ENCODE measurements at regions not wholly inside any gene's neighbourhood (a gene's known extent, or its start where the extent isn't known, plus 50 kb on each side); places are given as distances from the start of the nearest gene placed in this dataset.
"Not testable (repeated sequence)": the region's sequence is repeated elsewhere in the genome, so short reads cannot be mapped to it uniquely, and the experiment has no call there.

DNA sequence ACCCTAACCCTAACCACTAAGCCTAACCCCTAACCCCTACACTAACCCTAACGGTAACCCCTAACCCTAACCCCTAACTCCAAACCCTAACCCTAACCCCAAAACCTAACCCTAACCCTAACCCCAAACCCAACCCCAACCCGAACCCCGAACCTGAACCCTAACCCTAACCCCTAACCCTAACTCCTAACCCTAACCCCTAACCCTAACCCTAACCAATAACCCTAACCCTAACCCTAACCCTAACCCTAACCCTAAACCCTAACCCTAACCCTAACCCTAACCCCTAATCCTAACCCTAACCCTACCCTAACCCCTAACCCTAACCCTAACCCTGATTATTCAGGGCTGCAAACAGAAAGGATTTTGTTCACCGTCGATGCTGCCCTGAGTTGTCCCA, 144.6 kb upstream of the DUSP22 start:
- DNase-seq = not testable (repeated sequence)

DNA sequence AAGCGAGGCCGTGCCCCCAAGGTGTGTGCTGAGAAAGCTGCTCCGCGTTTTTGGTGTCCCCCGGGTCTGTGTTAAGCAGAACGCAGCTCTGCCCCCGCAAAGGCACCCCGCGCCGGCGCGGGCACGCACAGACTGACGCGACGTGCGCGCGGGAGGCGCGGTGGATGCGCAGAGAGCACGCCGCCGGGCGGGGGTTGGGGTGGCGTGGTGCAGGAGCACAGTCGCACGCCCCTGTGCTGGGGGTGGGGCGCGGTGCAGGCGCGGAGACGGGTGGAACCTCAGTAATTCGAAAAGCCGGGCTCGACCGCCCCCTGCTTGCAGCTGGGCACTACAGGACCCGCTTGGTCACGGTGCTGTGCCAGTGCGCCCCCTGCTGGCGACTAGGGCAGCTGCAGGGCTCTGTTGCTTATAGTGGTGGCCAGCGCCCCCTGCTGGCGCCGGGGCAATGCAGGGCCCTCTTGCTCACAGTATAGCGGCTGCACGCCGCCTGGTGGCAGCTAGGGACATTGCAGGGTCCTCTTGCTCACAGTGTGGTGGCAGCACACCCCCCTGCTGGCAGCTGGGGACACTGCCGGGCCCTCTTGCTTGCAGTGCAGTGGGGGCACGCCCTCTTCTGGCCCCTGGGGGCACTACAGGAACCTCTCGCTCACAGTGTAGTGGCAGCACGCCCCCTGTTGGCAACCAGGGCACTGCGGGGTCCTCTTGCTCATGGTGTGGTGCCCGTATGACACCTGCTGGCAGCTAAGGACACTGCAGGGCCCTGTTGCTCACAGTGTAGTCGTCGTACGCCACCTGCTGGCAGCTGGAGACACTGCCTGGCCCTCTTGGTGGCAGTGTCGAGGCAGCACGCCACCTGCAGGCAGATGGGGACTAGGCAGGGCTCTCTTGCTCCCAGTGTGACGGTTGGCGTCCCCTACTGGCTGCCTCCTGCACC, 144.0 kb upstream of the DUSP22 start:
- DNase-seq = not testable (repeated sequence)

DNA sequence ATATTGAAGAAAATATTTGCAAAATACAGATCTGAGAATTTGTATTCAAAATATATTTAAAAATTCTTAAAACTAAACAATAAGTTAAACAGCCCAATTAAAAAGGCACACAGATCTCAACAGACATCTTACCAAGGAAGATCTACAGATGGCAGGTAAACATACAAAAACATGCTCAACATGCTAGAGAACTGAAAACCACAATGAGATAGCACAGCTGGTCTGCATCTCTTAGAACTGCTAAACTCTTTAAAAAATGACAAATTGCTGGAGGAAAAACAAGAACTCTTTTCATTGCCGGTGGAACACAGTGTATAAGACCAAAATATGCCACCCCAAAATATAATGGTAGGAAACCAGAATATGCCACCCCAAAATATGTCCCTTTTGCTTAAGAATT, 142.1 kb upstream of the DUSP22 start:
- not testable (repeated sequence) for DNase-seq

DNA sequence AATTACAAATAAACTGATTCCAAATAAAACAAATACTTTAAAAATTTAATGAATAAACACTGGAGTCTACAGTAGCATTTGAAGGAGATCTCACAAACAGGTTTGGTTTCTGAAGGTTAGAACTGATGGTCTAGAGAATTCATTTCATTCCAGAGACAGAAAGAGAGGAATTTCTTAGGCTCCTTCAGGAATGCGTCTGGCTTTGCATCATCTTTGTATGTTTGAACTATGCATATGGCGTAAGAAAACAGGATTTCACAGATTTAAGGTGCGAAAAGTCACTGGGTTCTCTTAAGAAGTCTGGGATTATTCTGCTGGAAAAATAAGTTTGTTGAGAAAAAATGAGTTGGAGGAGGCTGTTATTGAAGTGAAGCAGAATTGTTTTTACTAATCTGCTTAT, 139.9 kb upstream of the DUSP22 start:
- not testable (repeated sequence) for DNase-seq

DNA sequence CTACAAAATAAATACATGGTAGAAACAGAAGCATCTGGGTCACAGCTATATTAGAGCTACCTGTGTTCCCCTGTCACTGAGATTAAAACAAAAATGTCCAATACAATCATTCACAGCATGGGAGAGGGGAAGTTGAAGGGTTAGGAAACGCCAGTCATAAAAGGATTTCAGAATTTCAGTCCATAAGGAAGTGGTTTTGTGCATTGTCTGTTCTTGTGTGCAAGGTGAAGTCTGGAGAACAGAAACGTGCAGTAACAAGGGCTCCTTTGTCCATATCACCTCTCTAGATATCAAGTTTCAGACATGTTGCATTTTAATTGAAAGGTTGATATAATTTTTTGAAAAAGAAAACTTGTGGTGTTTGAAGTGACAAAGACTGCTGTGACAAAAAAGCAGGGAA, 139.3 kb upstream of the DUSP22 start:
- DNase-seq = not testable (repeated sequence)

DNA sequence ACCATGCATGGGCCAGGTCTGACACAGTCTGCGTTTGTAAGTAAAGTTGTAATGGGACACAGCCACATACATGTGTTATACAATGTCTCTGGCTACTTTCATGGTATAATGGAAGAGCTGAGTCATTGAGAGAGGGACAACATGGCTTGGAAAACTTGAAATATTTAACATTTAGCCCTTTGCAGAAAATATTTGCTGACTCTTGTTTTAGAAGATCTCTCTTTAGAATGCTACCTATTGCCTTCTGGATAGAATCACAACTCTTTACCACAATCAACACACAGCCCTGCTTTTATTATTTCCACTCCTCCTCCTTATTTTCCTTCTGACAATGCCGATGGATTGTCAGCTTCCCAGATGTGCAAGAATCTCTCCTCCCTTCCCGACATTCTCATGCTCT, 138.4 kb upstream of the DUSP22 start:
- not testable (repeated sequence) for DNase-seq

DNA sequence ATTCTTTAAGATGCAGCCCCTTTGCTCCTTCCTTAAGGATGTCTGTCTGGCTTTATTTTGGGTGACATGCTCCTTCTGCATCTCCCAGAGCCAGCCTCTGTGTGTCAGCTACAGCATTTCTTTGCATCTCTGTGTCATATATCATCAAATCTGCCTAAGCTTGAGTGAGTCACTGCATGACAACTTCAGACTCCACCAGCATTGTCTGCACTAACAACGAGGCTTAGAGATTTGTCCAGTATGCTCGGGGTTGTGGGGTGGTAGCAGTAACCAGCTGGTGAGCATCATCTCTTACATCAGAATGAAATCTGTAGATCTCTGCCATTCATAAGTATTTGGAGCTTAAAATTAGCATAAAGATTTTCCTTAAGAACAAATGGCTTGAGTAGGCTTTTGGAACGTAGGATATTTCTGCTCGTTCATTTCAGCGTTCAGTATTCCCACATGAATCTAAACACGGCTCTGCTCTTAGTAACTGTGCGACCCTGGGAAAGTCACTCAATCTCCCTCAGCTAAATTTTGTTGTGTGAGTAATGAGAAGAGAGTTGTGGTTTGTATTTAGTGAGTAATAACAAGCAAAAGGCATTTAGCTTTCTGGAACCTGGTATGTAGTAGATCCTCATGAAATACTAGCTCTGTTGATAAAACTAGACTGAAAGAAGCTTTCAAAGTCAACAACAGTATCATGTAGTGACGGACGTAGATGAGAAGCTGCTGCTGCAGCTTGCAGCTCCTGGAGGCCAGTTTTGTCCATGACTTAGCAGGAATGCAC, 137.8 kb upstream of the DUSP22 start:
- DNase-seq = not testable (repeated sequence)

DNA sequence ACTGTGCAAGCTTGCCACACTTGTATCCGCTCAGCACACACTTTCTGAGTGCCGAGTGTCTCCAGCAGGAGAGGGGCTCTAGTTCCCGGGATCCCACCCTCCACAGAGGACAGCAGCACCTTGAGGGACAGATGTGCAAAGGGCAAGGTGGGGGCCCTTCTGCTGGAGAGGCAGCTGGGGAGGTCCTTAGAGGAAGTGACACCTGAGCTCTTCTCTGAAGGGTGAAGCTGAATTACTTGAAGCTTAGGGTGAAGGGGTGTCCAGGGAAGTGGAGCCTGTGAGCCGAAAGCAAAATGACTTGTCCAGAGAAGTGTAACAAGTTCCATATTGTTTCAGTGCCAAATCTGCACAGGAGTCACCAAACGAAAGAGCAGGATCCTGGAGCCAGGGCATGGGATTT, 136.3 kb upstream of the DUSP22 start:
- no peak for DNase-seq

DNA sequence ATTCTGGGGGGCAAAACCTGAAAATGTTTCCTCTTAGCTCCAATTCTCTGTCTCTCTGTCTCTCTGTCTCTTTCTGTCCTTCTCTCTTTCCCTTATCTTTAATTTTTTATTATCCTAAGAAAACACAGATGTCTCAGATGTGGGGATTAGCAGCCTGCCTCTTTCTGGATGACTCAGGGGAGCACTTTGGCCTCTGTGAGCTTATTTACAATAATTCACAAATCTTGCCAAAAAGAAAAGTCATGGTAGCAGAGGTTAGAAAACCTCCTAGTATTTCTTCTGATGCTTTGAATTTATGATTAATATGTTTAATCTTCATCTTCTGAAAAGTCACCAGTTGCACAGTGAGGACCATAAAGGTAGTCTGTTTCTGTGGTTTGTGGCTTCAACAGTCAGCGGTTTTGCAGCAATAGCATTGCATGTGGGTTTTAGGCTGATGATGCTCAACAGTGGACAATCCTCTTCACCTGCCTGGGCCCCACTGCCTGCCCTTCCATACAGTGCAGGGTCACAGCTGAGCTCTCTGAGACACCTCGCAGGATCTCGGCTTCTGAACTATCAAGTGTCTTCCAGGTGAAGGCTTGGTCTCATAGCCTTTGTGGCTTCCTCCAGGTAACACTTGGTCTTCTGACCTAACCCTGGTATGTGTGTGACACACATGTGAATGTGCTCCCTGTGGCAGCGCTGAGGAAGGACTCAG, 135.7 kb upstream of the DUSP22 start:
- not testable (repeated sequence) for DNase-seq

DNA sequence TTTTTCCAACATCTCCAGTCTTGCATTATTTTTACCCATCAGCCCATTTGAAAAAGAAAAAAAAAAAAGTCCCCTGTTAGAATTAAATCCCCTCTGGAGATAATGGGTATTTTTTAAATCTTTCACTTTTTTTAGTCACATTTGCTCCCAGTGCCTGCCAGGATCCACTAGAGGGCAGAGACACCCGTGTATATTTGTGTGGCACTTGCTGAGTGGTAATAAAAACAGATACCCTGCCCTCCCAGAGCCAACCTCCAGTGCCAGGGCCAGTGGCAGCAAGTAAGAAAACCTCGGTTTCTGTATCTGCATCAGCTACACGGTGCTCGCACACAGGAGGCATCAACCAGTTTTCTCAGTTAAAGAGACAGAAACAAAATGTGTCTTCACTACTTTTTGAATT, 135.1 kb upstream of the DUSP22 start:
- DNase-seq = not testable (repeated sequence)

DNA sequence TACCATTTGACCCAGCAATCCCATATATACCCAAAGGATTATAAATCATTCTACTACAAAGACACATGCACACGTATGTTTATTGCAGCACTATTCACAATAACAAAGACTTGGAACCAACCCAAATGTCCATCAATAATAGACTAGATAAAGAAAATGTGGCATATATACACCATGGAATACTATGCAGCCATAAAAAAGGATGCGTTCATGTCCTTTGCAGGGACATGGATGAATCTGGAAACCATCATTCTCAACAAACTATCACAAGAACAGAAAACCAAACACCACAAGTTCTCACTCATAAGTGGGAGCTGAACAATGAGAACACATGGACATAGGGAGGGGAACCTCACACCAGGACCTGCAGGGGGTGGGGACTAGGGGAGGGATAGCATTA, 130.6 kb upstream of the DUSP22 start:
- not testable (repeated sequence) for DNase-seq

DNA sequence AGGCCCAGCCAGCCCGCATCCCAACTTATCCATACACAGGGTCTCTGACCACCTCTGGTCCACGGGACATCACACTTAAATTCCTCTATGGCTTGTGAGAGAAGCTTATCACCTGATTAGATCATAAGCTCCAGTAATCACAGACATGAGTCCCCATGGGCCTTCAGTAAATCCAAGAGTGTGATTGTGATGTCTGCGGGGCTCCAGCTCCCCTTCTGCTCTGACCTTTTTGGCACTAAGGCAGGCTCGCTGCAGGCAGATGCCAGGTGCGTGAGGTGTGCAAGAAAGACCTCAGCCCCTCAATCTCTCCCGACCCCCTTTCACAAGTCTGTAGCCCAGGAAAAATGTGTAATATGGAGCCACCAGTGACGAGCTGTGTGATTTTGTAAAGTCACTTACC, 127.6 kb upstream of the DUSP22 start:
- no peak for DNase-seq

DNA sequence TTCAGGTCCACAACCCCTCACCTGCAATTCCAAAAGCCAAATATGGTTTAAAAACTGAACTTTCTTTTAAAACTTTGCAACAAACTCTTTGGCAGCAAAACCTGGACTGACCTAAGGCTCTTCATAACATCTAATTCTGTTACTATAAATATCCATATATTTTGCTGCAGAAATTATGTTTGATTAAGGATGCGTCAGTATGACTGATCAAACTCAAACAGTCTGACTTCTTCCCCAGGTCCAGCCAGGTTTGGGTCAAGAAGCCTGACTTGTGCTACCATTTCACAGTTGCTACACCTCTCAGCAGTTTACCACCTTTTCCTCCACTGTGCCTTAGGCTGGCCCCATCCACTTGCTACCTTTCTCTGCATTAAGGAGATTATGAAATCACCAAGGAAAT, 127.0 kb upstream of the DUSP22 start:
- DNase-seq = no peak

DNA sequence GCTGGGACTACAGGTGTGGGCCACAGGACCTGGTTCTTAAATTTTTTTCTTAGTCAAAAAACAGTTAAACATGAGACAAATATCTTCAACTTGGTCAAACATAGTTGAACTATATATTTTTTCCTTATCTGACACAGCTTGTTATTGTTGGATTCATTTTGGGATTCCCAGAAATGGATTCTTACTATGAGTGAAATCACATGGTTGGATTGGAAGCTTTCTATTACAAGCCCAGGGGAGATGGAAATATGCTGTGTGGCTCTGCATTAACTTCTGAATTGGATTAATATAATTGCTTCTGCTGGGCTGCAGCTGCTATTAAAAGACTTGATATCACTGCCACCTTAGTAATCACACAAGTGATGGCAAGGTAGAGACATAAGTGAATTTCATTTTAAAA, 126.4 kb upstream of the DUSP22 start:
- DNase-seq = no peak

DNA sequence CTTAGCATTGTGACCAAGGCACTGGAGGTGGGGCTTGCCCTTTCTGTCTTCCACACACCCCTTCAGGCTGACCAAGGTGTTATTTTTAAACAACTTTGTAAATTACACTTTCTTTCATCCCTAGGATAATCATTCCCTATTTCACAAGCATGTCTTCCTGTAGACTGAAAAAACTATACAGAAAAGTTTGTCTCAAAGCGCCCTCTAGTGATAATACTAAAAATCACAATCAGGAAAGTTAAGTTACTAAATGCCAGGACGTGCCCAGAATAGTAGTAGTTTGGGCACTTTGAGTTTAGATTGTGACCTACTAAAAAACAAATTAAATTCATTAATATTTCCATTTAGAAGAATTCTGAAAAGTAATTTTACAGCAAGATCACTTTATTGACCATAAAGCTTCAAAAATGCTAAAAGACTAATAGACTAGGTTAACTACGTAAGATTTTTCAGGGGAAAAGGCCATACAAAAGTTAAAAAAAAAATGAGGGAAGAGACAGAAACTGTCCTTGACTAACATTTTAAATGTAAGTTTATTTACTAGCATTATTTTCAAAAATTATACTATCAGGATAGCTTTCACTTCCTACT, 123.3 kb upstream of the DUSP22 start:
- DNase-seq = peak in 1 of 2 donors; percentile 58

DNA sequence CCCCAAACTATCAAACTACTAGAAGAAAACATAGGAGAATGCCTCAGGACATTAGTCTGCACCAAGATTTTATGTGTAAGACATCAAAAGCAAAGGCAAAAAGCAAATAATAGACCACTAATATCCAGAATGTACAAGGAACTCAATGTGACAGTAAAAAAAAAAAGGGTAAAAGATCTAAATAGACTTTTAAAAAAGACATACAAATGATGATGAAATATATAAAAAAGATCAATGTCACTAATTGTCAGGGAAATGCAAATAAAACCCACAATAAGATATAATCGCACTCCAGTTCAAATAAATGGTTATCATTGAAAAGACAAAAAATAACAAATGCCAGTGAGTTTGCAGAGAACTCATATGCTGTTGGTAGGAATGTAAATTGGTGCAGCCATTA, 118.3 kb upstream of the DUSP22 start:
- DNase-seq = no peak

DNA sequence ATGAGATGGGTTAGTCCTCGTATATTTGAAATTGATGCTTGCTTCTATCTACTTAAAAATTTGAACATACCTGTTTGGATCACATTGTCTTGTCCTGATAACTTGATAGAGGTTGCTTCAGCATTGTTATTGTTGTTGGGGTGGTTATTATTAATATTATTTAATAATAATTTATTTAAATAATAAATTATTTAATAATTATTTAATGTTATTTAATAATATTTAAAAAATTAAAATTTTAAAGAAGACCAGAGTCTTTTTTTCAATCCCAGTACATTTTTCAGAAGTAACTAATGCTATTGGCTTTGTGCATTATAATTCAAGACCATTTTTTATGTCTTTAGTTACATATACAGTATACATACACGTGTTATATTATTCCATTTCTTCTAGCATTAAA, 116.6 kb upstream of the DUSP22 start:
- no peak for DNase-seq

DNA sequence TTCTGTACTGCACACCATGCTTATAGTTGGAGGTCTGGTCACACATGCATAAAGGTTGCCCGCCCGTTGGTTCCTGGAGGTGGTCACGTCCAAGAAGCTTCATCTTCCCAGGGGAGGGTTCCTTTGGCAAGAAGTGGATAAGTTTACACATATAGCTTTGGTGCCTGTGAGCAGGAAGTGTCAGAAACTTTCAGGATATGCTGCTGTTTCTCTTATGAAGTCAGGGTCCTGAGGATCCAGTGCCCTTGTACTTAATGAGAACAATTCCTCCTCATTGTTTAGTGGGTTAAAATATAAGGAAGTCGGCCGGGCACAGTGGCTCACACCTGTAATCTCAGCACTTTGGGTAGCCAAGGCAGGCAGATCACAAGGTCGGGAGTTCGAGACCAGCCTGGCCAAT, 115.5 kb upstream of the DUSP22 start:
- DNase-seq = no peak

DNA sequence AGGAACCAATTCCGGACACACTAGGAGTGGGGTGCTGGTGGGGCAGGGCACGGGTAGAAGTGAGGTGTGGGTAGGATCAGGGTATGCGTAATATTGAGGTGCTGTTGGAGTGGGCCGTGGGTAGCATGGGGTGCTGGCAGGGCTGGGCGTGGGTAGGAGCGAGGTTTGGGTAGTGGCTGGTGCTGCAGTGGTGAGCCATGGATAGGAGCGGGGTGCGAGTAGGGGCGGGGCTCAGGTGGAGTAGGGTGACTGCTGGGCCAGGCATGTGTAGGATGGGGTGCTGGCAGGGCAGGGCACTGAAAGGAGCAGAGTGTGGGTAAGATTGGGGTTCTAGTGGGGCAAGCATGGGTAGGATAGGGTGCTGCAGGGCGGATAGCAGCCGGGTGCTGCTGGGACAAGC, 114.2 kb upstream of the DUSP22 start:
- no peak for DNase-seq

DNA sequence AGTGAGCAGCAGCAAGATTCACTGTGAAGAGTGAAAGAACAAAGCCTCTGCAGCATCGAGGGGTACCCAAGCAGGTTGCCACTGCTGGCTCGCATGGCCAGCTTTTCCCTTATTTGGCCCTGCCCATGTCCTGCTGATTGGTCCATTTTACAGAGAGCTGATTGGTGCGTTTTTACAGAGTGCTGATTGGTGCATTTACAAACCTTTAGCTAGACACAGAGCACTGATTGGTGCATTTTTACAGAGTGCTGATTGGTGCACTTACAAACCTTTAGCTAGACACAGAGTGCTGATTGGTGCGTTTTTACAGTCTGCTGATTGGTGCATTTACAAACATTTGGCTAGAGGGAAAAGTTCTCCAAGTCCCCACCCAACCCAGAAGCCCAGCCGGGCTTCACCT, 113.4 kb upstream of the DUSP22 start:
- not testable (repeated sequence) for DNase-seq

DNA sequence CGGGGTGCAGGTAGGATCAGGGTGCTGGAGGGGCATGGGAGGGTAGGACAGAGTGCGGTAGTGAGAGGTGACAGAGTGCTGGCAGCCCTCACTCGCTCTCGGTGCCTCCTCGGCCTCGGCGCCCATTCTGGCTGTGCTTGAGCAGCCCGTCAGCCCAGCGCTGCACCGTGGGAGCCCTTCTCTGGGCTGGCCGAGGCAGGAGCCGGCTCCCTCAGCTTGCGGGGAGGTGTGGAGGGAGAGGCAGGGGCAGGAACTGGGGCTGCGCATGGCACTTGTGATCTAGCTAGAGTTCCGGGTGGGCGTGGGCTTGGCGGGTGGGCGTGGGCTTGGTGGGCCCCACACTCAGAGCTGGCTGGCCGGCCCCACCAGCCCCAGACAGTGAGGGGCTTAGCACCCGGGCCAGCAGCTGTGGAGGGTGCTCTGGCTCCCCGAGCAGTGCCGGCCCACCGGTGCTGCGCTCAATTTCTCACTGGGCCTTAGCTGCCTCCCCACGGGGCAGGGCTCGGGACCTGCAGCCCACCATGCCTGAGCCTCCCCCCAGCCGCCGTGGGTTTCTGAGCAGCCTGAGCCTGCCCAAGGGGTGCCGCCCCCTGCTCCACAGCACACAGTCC, 112.8 kb upstream of the DUSP22 start:
- DNase-seq = no peak

DNA sequence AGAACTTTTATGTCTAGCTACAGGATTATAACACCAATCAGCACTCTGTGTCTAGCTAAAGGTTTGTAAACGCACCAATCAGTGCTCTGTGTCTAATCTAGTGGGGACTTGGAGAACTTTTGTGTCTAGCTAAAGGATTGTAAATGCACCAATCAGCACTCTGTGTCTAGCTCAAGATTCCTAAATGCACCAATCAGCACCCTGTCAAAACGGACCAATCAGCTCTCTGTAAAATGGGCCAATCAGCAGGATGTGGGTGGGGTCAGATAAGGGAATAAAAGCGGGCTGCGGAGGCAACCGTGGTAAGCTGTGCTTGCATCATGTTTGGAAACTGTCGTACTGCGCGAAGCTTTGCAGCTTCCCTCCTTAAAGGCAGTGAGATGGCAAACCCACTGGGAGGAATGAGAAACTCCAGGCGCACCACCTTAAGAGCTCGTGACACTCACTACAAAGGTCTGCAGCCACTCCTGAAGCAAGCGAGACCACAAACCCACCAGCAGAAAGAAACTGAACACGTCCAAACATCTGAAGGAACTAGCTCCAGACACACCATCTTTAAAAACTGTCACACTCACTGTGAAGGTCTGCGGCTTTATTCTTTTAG, 112.1 kb upstream of the DUSP22 start:
- DNase-seq = not testable (repeated sequence)

Data from hippocampal formation (tissue), 2 donors.